ENCODE measurements at regions not wholly inside any gene's neighbourhood (a gene's known extent, or its start where the extent isn't known, plus 50 kb on each side); places are given as distances from the start of the nearest gene placed in this dataset.

GRCh38 chr11:93936460-93936859 is 84.7 kb upstream of the HEPHL1 start:
- no peak for TF ChIP-seq CTCF (IDR thresholded peaks at IDR 0.05; ENCODE audit: borderline replicate concordance, insufficient read depth, low read depth, low read length)
- no peak overlapping the region for H3K4me3 ChIP-seq (ENCODE audit: low read depth, low read length)

GRCh38 chr11:93939084-93939760 is 81.9 kb upstream of the HEPHL1 start:
- TF ChIP-seq CTCF (IDR thresholded peaks at IDR 0.05; ENCODE audit: borderline replicate concordance, insufficient read depth, low read depth, low read length), result no peak
- no peak overlapping the region for H3K4me3 ChIP-seq (ENCODE audit: low read depth, low read length)

GRCh38 chr11:93940395-93940794 is 80.8 kb upstream of the HEPHL1 start:
- TF ChIP-seq CTCF (IDR thresholded peaks at IDR 0.05; ENCODE audit: borderline replicate concordance, insufficient read depth, low read depth, low read length), result no peak
- H3K4me3 ChIP-seq (ENCODE audit: low read depth, low read length), result no peak overlapping the region

GRCh38 chr11:93942176-93942575 is 79.0 kb upstream of the HEPHL1 start:
- H3K4me3 ChIP-seq (ENCODE audit: low read depth, low read length), result no peak overlapping the region
- TF ChIP-seq CTCF (IDR thresholded peaks at IDR 0.05; ENCODE audit: borderline replicate concordance, insufficient read depth, low read depth, low read length), result no peak

- H3K4me3 ChIP-seq (ENCODE audit: low read depth, low read length), result no peak overlapping the region
- TF ChIP-seq CTCF (IDR thresholded peaks at IDR 0.05; ENCODE audit: borderline replicate concordance, insufficient read depth, low read depth, low read length), result no peak
Observed at GRCh38 chr11:93945596-93945995, 75.6 kb upstream of the HEPHL1 start.

GRCh38 chr11:93952082-93952780 is 68.9 kb upstream of the HEPHL1 start:
- no peak for TF ChIP-seq CTCF (IDR thresholded peaks at IDR 0.05; ENCODE audit: borderline replicate concordance, insufficient read depth, low read depth, low read length)
- no peak overlapping the region for H3K4me3 ChIP-seq (ENCODE audit: low read depth, low read length)

- H3K4me3 ChIP-seq (ENCODE audit: low read depth, low read length), result no peak overlapping the region
- TF ChIP-seq CTCF (IDR thresholded peaks at IDR 0.05; ENCODE audit: borderline replicate concordance, insufficient read depth, low read depth, low read length), result no peak
Observed at GRCh38 chr11:93957397-93957952, 63.7 kb upstream of the HEPHL1 start.
